Breast epithelium (tissue), 4 donors: ENCODE measurements at regions not wholly inside any gene's neighbourhood (a gene's known extent, or its start where the extent isn't known, plus 50 kb on each side); places are given as distances from the start of the nearest gene placed in this dataset.

ENCODE experiments used
- DNase-seq, 2 donors: peaks; one replicate each; pipeline ENCODE4 v3.0.0-alpha.2; 2019; ENCODE audit warnings: low spot score in 2 of 2
- H3K27ac ChIP-seq, 2 donors: fragments of 200-600 bp; sonication (generic) in 1 of 2; one replicate each; pipeline ENCODE4 v1.5.1; 2016 to 2019; ENCODE audit warnings: mild to moderate bottlenecking in 1 of 2
- H3K27me3 ChIP-seq, 2 donors: fragments of 200-600 bp; sonication (generic) in 1 of 2; one replicate each; pipeline versions ENCODE4 v1.5.1 to v1.6.0; 2017 to 2019; ENCODE audit warnings: control low read depth in 1 of 2, mild to moderate bottlenecking in 1 of 2
- H3K36me3 ChIP-seq: fragments of 200-600 bp; one replicate; pipeline ENCODE4 v1.5.1; 2019
- H3K4me1 ChIP-seq, 2 donors: fragments of 200-600 bp; sonication (generic); one replicate each; pipeline ENCODE4 v1.5.1; 2016 to 2019; ENCODE audit warnings: control low read depth in 1 of 2
- H3K4me3 ChIP-seq, 3 donors: fragments of 200-600 bp; sonication (generic); 1 replicate in 2 of 3; 2 replicates in 1 of 3; pipeline ENCODE4 v1.5.1; 2016 to 2019; ENCODE audit warnings: mild to moderate bottlenecking in 3 of 3, moderate library complexity in 2 of 3
- H3K9me3 ChIP-seq, 2 donors: fragments of 200-600 bp; sonication (generic) in 1 of 2; one replicate each; pipeline ENCODE4 v1.5.1; 2016 to 2019; ENCODE audit warnings: control low read depth in 1 of 2
- POLR2A ChIP-seq: fragments of 450-650 bp; IDR thresholded peaks from one replicate; pipeline ENCODE4 v1.6.1; 2016; ENCODE audit warnings: antibody characterized with exemption, mild to moderate bottlenecking, moderate library complexity
- POLR2AphosphoS5 ChIP-seq, 3 donors: sonication (generic); formaldehyde crosslinking; IDR thresholded peaks; one replicate each; pipeline ENCODE4 v1.6.1; 2017; ENCODE audit warnings: antibody characterized with exemption in 3 of 3
- intact Hi-C: fragments of 100-400 bp; cut with DNase I; formaldehyde crosslinking; loops from one replicate; pipeline ENCODE4 v1.15.1; 2023; ENCODE audit warnings: low total_unique reads
- TF ChIP-seq, protein P1 (sequence below), 3 donors: fragments of 450-650 bp; IDR thresholded peaks; one replicate each; pipeline ENCODE4 v1.5.1; 2016 to 2017; ENCODE audit warnings: antibody characterized with exemption in 3 of 3, mild to moderate bottlenecking in 3 of 3, moderate library complexity in 3 of 3

DNA sequence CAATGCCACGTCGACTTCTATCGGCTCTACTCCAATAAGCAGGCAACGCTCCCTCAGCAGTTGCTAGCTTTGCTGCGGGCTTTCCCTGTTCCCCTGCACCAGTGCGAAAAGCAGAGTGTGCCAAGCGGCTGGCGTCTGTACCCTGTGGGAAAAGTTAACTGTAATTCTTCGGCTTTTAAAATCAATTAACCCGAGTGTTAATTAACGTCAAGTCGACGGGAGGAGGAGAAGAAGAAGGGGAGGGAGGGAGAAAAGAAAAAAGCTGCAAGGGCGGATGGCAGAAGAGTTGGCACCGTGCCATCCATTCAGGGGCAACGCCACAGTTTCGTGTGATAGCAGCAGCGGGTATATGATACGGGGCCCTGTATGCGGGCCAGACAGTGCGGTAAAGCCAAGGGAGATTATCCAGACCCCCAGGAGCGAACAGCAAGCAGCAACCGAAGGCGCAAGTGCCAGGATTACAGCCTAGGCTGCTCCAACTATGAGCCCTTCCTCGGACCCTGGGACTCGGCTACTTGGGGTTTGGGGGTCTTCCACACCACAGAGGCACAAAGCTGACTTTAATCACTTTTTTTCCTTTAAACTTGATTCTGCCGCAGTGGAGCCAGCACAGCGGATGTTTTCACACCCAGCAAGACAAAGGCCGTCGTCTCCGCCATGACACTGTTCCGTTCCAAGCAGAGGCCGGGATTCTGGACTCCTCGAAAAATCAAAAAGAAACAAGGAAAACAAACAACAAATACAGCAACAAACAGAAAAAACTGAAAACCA, 253.8 kb upstream of the PMFBP1 start:
- TF ChIP-seq POLR2A: no peak
- TF ChIP-seq POLR2AphosphoS5 (IDR thresholded peaks at IDR 0.05): no peak
- TF ChIP-seq, protein P1, sequence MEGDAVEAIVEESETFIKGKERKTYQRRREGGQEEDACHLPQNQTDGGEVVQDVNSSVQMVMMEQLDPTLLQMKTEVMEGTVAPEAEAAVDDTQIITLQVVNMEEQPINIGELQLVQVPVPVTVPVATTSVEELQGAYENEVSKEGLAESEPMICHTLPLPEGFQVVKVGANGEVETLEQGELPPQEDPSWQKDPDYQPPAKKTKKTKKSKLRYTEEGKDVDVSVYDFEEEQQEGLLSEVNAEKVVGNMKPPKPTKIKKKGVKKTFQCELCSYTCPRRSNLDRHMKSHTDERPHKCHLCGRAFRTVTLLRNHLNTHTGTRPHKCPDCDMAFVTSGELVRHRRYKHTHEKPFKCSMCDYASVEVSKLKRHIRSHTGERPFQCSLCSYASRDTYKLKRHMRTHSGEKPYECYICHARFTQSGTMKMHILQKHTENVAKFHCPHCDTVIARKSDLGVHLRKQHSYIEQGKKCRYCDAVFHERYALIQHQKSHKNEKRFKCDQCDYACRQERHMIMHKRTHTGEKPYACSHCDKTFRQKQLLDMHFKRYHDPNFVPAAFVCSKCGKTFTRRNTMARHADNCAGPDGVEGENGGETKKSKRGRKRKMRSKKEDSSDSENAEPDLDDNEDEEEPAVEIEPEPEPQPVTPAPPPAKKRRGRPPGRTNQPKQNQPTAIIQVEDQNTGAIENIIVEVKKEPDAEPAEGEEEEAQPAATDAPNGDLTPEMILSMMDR (IDR thresholded peaks at IDR 0.05): no peak
- Histone ChIP-seq H3K36me3 (no peaks in the 10 kb centered on the region), H3K9me3 (peaks cover 0 to 17% of the 10 kb centered on the region in 2 donors), H3K4me3 (no peak overlapping the region), H3K27ac (no peak overlapping the region), H3K4me1 (no peaks in the 10 kb centered on the region), H3K27me3 (no peaks in the 10 kb centered on the region)
- intact Hi-C loops: no loop called here
- no peak for DNase-seq

DNA sequence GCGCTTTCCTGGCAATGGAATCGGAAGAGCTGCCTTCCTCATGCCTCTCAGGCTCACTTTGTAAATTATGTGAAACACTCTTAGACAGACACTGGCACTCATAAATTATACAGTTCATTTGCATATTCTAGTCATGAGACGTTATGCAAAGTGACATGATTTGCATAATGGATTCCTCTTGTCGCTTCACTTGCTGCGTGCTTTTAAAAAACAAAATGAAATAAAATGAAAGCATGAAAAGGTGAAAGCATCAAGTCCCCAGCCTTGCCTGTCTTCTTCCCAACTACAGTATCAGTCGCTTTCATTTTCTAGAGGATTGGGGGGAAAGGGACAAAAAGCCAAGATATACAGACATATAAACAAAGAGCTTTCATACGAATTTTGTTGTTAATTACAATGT, 252.8 kb upstream of the PMFBP1 start:
- no peaks in the 10 kb centered on the region for H3K27me3 ChIP-seq
- no peaks in the 10 kb centered on the region for H3K36me3 ChIP-seq
- no peak overlapping the region for H3K27ac ChIP-seq
- peaks cover 0 to 17% of the 10 kb centered on the region in 2 donors for H3K9me3 ChIP-seq
- TF ChIP-seq, protein P1 (IDR thresholded peaks at IDR 0.05): no peak
- no peak for TF ChIP-seq POLR2AphosphoS5 (IDR thresholded peaks at IDR 0.05)
- TF ChIP-seq POLR2A: no peak
- DNase-seq: no peak
- H3K4me1 ChIP-seq: no peaks in the 10 kb centered on the region
- intact Hi-C loops: no loop called here
- H3K4me3 ChIP-seq: no peak overlapping the region

DNA sequence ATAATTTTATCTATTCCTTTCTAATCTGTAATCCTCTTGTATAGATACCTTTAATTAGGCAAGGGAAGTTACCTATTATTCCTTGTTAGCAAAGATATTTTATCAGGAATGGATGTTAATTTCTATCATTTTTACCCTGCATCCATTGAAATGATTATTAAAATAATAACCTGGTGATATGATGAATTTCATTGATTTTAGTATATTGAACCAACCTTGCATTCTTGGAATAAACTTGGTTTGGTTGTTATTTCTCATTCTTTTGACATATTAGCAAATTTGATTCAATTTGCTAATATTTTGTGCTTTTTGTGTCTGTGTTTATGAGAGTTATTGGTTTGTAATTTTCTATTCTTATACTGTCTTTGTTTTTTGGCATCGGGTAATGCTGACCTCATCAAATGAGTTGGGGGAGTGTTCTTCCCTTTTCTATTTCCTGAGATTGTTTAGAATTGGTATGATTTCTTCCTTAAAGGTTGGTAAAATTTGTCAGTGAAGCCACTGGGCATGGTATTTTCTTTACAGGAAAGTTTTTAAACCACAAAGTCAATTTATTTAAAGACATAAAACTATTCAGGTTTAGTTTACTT, 250.4 kb upstream of the PMFBP1 start:
- H3K4me3 ChIP-seq: no peak overlapping the region
- no peaks in the 10 kb centered on the region for H3K27me3 ChIP-seq
- intact Hi-C loops: no loop called here
- TF ChIP-seq, protein P1 (IDR thresholded peaks at IDR 0.05): no peak
- TF ChIP-seq POLR2A (no peak), POLR2AphosphoS5 (IDR thresholded peaks at IDR 0.05) (no peak)
- DNase-seq: no peak
- no peak overlapping the region for H3K27ac ChIP-seq
- H3K4me1 ChIP-seq: no peaks in the 10 kb centered on the region
- H3K9me3 ChIP-seq: peaks cover 0 to 31% of the 10 kb centered on the region in 2 donors
- H3K36me3 ChIP-seq: no peaks in the 10 kb centered on the region

DNA sequence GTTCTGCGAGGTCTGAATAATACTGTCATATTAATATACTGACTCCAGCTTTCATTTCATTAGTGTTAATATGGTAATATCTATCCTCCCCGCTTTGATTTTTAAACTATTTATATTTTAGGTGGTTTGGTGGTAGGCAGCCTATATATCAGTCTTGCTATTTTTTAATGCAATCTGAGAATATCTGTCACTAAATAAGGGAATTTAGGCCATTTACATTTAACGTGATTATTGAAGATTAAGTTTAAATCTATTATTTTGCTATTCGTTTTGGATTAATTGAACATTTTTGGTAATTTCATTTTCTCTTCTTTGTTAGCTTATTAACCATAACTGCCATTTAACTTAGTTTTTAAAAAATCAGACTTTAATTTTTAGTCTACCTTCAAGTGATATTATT, 247.7 kb upstream of the PMFBP1 start:
- Histone ChIP-seq H3K4me3 (no peak overlapping the region), H3K27ac (no peak overlapping the region), H3K9me3 (peaks cover 0 to 31% of the 10 kb centered on the region in 2 donors), H3K27me3 (no peaks in the 10 kb centered on the region), H3K36me3 (no peaks in the 10 kb centered on the region), H3K4me1 (no peaks in the 10 kb centered on the region)
- intact Hi-C loops: no loop called here
- DNase-seq: no peak
- TF ChIP-seq, protein P1 (IDR thresholded peaks at IDR 0.05): no peak
- TF ChIP-seq POLR2AphosphoS5 (IDR thresholded peaks at IDR 0.05) (no peak), POLR2A (no peak)

DNA sequence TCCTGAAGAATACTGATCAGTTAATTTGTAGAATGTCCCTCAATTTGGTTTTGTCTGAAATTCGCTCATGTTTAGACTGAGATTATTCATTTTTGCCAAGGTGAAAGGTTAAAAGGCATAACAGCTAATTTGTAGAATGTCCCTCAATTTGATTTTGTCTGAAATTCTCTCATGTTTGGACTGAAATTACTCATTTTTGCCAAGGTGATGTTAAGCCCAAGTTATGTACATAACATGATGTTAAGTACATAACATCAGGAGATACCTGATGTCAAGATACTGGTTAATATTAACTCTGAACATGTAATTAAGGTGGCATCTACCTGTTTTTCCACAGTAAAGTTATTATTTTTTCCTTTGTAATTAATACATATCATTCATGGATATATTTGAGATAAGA, 243.4 kb upstream of the PMFBP1 start:
- Histone ChIP-seq H3K4me3 (no peak overlapping the region), H3K36me3 (no peaks in the 10 kb centered on the region), H3K9me3 (peaks cover 0 to 14% of the 10 kb centered on the region in 2 donors), H3K4me1 (no peaks in the 10 kb centered on the region), H3K27me3 (no peaks in the 10 kb centered on the region), H3K27ac (no peak overlapping the region)
- DNase-seq: no peak
- intact Hi-C loops: no loop called here
- TF ChIP-seq, protein P1 (IDR thresholded peaks at IDR 0.05): no peak
- TF ChIP-seq POLR2A: no peak
- TF ChIP-seq POLR2AphosphoS5 (IDR thresholded peaks at IDR 0.05): no peak
